ENCODE measurements at regions not wholly inside any gene's neighbourhood (a gene's known extent, or its start where the extent isn't known, plus 50 kb on each side); places are given as distances from the start of the nearest gene placed in this dataset.

DNA sequence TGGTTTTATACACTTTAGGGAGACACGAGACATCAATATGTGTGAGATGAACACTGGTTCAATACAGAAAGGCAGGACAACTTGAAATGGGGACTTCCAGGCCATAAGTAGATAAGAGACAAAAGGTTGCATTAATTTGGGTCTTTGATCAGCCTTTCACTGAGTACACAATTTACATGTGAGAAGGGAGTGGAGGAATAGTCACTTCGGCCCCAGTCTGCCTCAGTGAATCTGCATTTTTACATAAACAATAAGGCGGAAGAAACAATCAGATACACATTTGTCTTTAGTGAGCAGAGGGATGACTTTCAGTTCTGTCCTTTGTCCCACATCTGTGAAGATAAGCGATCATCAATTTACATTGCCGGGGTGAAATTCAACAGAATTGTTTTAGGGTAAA lies 104.3 kb upstream of the ARL4C start:
- H3K4me1 Mint-ChIP-seq (ENCODE audit: unreplicated experiment), result no peaks in the 10 kb centered on the region
- no peaks in the 10 kb centered on the region for H3K9me3 Mint-ChIP-seq (ENCODE audit: unreplicated experiment)
- H3K36me3 Mint-ChIP-seq (ENCODE audit: low read depth, unreplicated experiment), result no peaks in the 10 kb centered on the region
- no peak overlapping the region for H3K27ac Mint-ChIP-seq (ENCODE audit: unreplicated experiment)
- no peak overlapping the region for H3K4me3 Mint-ChIP-seq (ENCODE audit: unreplicated experiment)
- peaks cover 7% of the 10 kb centered on the region for H3K27me3 Mint-ChIP-seq (ENCODE audit: unreplicated experiment)
- TF ChIP-seq, protein P1, sequence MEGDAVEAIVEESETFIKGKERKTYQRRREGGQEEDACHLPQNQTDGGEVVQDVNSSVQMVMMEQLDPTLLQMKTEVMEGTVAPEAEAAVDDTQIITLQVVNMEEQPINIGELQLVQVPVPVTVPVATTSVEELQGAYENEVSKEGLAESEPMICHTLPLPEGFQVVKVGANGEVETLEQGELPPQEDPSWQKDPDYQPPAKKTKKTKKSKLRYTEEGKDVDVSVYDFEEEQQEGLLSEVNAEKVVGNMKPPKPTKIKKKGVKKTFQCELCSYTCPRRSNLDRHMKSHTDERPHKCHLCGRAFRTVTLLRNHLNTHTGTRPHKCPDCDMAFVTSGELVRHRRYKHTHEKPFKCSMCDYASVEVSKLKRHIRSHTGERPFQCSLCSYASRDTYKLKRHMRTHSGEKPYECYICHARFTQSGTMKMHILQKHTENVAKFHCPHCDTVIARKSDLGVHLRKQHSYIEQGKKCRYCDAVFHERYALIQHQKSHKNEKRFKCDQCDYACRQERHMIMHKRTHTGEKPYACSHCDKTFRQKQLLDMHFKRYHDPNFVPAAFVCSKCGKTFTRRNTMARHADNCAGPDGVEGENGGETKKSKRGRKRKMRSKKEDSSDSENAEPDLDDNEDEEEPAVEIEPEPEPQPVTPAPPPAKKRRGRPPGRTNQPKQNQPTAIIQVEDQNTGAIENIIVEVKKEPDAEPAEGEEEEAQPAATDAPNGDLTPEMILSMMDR (IDR thresholded peaks at IDR 0.05; ENCODE audit: unreplicated experiment), result no peak
- DNase-seq (ENCODE audit: low spot score), result no peak

- H3K4me1 Mint-ChIP-seq (ENCODE audit: unreplicated experiment), result no peaks in the 10 kb centered on the region
- TF ChIP-seq, protein P1 (IDR thresholded peaks at IDR 0.05; ENCODE audit: unreplicated experiment), result no peak
- no peaks in the 10 kb centered on the region for H3K36me3 Mint-ChIP-seq (ENCODE audit: low read depth, unreplicated experiment)
- no peaks in the 10 kb centered on the region for H3K9me3 Mint-ChIP-seq (ENCODE audit: unreplicated experiment)
- no peak overlapping the region for H3K4me3 Mint-ChIP-seq (ENCODE audit: unreplicated experiment)
- H3K27ac Mint-ChIP-seq (ENCODE audit: unreplicated experiment), result no peak overlapping the region
- H3K27me3 Mint-ChIP-seq (ENCODE audit: unreplicated experiment), result peaks cover 4% of the 10 kb centered on the region
- no peak for DNase-seq (ENCODE audit: low spot score)
Measured at GRCh38 chr2:234597576-234597861, 100.6 kb upstream of the ARL4C start.

DNA sequence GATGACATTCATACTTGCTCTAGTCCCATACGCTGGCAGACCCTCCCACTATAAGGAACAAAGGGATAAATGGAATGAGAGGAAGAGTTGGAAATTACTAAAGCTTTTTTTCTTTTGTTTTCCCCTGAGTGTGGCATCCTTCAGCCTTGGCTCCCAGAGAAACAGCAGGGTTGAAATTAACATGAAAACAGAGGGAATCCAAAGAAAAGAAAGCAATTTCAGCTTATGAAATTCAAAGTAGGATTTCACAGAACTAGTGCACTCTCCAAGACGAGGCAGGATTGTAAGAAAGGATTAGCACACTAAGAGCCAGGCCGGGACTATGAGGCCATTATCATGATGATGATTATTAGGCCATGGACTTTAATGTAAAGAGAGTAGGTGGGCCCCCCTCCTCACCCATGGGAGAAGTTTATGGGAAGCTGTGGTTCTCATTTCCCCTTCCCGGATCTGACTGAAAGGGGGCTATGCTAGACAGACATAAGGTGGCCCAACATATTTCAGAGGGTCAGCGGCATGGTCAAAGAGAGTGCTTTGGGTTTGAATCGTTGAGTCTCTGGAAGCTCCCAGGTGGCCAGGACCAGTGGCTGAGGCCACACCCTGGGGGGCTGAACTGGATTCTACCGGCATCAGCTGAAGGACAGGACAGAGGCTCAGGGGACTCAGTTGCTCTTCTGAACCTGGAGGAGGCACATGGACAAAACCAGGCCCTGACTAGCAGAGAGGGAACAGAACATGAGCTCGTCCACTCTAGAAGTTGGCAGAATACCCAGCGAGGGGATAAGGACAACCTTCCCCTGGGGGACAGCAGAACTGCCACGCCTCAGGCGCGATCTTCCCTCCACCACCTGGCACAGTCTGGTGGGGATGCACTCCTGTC lies 100.1 kb upstream of the ARL4C start:
- no peaks in the 10 kb centered on the region for H3K4me1 Mint-ChIP-seq (ENCODE audit: unreplicated experiment)
- DNase-seq (ENCODE audit: low spot score), result no peak
- H3K36me3 Mint-ChIP-seq (ENCODE audit: low read depth, unreplicated experiment), result no peaks in the 10 kb centered on the region
- no peaks in the 10 kb centered on the region for H3K9me3 Mint-ChIP-seq (ENCODE audit: unreplicated experiment)
- H3K4me3 Mint-ChIP-seq (ENCODE audit: unreplicated experiment), result no peak overlapping the region
- TF ChIP-seq, protein P1 (IDR thresholded peaks at IDR 0.05; ENCODE audit: unreplicated experiment), result no peak
- peaks cover 4% of the 10 kb centered on the region for H3K27me3 Mint-ChIP-seq (ENCODE audit: unreplicated experiment)
- no peak overlapping the region for H3K27ac Mint-ChIP-seq (ENCODE audit: unreplicated experiment)

DNA sequence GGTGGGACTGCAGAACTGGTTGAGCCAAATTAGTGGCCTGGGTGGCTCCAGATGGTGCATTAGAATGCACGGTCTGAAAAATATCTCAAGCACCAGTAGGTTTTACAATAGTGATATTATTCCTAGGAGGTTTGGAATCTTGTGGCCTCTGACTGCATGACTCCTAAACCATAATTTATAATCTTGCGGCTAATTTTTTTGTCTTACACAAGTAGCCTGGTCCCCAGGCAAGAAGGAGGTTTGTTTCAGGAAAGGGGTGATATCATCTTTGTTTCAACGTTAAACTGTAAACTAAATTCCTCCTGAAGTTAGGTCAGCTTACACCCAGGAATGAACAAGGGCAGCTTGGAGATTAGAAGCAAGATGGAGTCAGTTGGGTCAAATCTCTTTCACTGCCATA lies 98.9 kb upstream of the ARL4C start:
- Mint-ChIP-seq H3K27me3 (ENCODE audit: unreplicated experiment) (peaks cover 4% of the 10 kb centered on the region), H3K36me3 (ENCODE audit: low read depth, unreplicated experiment) (no peaks in the 10 kb centered on the region), H3K4me3 (ENCODE audit: unreplicated experiment) (no peak overlapping the region), H3K27ac (ENCODE audit: unreplicated experiment) (no peak overlapping the region), H3K9me3 (ENCODE audit: unreplicated experiment) (no peaks in the 10 kb centered on the region), H3K4me1 (ENCODE audit: unreplicated experiment) (no peaks in the 10 kb centered on the region)
- TF ChIP-seq, protein P1 (IDR thresholded peaks at IDR 0.05; ENCODE audit: unreplicated experiment), result no peak
- no peak for DNase-seq (ENCODE audit: low spot score)

GRCh38 chr2:234594715-234595114 lies 97.8 kb upstream of the ARL4C start:
- Mint-ChIP-seq H3K4me3 (ENCODE audit: unreplicated experiment) (no peak overlapping the region), H3K36me3 (ENCODE audit: low read depth, unreplicated experiment) (no peaks in the 10 kb centered on the region), H3K27me3 (ENCODE audit: unreplicated experiment) (peaks cover 4% of the 10 kb centered on the region), H3K9me3 (ENCODE audit: unreplicated experiment) (no peaks in the 10 kb centered on the region), H3K27ac (ENCODE audit: unreplicated experiment) (no peak overlapping the region), H3K4me1 (ENCODE audit: unreplicated experiment) (no peaks in the 10 kb centered on the region)
- TF ChIP-seq, protein P1 (IDR thresholded peaks at IDR 0.05; ENCODE audit: unreplicated experiment), result no peak
- no peak for DNase-seq (ENCODE audit: low spot score)
